HG03060 (cell line): ENCODE measurements at regions not wholly inside any gene's neighbourhood (a gene's known extent, or its start where the extent isn't known, plus 50 kb on each side); places are given as distances from the start of the nearest gene placed in this dataset.

Experiments used
- ATAC-seq: cut with Tn5 transposase; IDR thresholded peaks from one replicate; pipeline ENCODE4 v1.9.1; 2021; ENCODE audit warnings: low read depth, moderate number of reproducible peaks; ENCODE audit not compliant: unreplicated experiment

GRCh38 chrX:107502316-107502715 lies 52.9 kb downstream of the FRMPD3 start:
- ATAC-seq, result no peak

- ATAC-seq, result no peak
These were observed 54.6 kb downstream of the FRMPD3 start for GRCh38 chrX:107504006-107504405.

DNA sequence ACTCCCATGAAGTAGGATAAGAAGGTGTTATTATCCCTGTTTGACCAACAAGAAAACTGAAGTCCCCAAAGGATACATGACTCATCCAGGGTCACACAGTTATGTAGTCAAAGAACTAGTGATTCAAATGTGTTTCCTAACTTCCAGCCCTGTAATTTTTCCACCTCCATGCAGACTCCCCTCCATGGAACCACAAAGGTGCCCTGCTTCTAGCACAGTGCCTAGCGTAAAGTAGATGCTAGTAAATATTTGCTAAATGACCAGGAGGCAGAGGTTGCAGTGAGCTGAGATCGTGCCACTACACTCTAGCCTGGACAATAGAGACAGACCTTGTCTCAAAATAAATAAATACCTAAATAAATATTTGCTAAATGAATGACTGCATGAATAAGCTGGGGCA lies 55.8 kb downstream of the FRMPD3 start:
- no peak for ATAC-seq

DNA sequence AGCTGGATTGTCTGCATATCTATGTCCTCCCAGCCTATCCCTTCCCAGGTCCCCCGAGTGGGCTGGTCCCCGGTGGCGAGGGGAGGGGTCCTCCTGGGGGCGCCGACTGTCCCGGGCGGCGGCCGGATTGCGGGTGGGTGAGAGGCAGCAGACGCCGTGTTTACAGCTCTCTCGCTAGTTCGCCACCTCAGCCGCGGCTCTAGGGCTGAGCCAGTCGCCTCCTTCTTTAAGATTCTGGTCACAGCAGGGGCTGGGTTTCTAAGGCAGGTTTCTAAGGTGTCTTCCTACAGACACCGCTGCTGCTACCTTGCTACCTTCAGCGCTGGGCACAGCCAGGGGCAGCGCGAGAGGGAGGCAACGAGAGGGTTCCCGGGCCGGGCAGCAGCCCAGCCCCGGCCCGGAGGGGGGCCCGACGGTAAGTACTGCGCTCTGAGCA lies 57.2 kb downstream of the FRMPD3 start:
- no peak for ATAC-seq

GRCh38 chrX:107507093-107507743 lies 57.8 kb downstream of the FRMPD3 start:
- ATAC-seq, result no peak

GRCh38 chrX:107507744-107508117 lies 58.3 kb downstream of the FRMPD3 start:
- ATAC-seq, result no peak

DNA sequence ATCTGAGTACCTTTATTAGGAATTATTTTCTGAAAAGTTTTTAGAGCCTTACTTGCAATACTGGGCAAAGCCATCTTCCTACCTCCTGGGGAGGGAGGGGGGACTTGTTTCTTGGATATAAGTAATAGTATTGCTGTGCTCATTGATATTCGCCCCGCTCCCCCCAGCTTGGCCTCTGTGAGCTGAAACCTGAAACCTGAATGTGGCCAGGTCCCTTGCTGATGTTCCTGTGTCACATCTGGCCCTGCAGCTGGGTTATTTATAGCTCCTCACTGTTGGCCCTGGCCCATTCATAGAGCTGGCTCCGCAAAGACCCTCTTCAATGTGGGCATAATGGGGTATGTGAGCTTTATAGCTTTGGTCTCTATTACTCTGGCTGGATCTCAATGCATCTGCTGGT lies 59.5 kb downstream of the FRMPD3 start:
- ATAC-seq, result no peak

- no peak for ATAC-seq
These were observed 65.5 kb downstream of the FRMPD3 start for GRCh38 chrX:107514944-107515343.

DNA sequence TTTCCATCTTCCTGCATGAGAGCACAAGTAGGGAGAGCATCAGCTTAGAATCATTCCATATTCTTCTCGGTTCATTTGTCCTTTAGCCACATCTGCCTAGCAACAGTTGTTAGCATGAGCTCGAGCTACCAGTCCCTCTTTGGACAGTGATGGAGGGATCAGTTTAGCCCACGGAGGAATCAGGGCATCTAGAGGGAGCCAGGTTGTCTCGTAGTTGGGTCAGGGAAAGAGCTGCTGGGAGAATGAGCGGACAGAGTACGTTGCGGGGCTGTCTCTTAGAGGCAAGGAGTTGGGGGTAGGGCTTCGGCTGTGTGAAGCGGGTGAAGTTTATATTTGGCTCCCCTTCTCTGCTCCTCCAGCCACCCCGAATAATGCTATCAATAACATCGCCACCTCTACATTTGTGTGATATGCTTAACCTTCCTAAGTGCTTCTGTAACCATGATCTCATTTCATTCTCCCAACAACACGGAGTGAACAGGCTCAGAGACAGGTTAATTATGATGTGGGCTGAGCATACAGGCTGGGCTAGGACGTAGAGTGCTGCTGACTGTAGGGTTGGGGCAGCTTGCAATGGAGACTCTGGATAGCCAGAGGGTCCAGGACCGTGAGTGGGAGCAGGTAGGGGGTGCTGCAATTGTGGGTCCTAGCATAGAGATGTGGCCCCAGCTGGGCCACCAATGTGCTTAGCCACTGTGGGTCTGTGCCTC lies 72.6 kb downstream of the FRMPD3 start:
- no peak for ATAC-seq

DNA sequence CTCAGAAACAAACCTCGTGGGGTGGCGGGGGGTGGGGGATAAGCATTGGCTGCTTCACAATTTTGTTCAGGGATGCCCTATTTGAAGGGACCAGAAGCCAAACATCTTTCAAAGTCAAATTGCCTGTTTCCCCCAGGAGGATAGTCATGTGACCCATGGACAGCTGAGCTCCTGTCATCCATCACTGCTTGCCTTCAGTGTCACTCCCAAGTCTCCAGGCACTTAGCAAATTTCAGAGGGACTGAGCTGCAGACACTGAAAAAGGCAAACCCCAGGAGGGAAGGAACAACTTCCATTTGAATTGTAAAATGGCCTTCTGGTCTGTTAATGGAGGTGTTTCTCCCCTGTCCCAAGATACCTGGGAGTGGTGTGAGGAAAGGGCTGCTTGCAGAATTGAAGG lies 73.4 kb downstream of the FRMPD3 start:
- no peak for ATAC-seq

DNA sequence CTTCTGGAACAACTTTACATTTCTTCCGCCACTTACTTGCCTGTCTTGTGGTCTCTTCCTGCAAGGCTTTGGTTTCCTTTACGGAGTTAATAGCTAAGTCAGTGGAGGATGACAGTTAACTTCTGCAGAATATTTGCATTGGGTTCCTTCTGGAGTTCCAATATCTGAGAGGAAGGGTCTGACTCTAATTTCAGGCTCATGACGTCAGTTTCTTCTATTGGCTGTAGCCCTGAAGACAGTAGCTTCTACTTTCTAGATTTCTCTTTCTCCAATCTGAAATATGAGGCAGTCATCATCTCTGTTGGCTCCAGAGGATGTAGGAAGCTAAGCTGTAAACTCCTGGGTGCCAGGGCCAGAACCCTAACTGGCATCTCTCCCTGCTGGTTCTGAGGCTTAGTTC lies 76.7 kb downstream of the FRMPD3 start:
- ATAC-seq, result no peak

- ATAC-seq, result no peak
These were observed 80.7 kb downstream of the FRMPD3 start for GRCh38 chrX:107530141-107530540.

DNA sequence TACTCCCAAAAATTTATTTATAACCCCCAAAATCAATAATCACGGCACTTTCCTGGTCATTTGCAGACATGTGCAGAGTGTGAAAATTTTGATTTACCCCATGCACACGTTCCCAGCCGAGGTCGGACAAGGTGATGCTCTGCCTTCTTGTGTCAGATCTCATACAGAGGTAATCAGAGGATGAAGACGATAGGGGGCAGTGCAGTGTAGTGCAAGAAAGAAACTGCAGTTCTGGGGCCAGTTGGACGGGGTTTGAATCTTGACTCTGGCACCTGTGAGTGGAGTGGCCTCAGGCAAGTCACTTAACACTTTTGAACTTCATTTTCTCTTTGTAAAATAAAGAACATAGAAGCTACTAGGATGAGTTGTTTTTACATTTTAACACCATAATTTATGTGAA lies 88.4 kb downstream of the FRMPD3 start:
- ATAC-seq, result no peak

GRCh38 chrX:107541244-107541643 lies 87.1 kb upstream of the PRPS1 start:
- ATAC-seq, result no peak

DNA sequence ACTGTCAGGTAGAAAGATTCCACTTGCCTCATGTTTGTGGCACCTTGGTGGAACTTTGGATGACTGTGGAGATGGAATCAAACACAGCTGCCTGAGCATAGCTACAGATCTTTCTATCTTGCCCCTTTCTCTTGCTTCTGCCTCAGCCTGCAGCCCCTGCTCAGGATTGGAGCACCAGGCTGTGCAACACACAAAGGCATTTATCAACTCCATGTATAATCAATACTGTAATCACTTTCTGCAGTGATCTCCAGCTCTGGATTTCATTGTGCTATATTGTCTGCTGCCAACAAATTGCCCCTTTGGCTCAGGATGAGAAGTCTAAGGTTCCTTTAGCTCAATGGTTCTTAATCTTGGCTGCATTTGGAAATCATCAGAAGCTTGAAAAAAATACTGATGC lies 86.3 kb upstream of the PRPS1 start:
- no peak for ATAC-seq

DNA sequence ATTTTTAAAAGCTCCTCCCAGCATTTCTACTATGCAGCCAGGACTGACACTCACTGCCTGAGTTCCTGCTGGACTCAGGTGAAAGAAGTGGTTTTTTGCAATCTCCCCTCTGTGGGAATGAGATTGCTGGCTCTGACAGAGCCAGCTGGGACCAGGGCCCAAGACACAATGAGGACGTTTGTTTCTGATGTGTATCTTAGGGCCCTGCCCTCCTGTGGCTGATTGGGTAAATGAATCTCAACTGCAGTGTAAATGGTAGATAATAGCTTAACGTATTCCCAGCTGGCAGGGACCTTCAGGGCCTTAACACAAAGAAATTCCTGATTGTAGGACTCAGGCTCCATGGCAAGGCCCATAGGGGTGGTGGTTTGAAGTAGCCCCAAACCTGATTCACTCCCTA lies 85.8 kb upstream of the PRPS1 start:
- ATAC-seq, result no peak

GRCh38 chrX:107547621-107548020 lies 80.7 kb upstream of the PRPS1 start:
- ATAC-seq, result no peak

- ATAC-seq, result no peak
These were observed 79.5 kb upstream of the PRPS1 start for GRCh38 chrX:107548775-107549174.

- no peak for ATAC-seq
These were observed 78.8 kb upstream of the PRPS1 start for GRCh38 chrX:107549504-107549903.

GRCh38 chrX:107551546-107551945 lies 76.8 kb upstream of the PRPS1 start:
- no peak for ATAC-seq

DNA sequence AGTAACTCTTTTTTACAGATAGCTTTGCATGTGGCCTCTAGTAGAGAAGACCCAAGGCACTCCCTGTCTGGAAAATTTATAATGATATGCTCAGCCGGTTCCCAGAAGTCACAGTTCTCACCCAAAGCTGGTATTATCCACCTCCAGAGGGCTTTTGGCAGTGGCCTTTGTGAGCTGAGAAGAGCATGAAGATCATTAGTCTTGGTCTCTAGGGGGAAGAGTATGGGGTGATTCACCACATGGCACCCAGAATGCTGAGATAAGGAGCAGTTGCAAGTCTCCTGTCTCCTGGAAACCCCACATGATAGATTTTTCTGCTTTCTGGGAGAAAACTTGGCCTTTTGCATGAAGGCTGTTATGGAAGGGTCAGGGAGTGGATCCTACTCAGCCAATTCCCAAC lies 75.4 kb upstream of the PRPS1 start:
- ATAC-seq, result no peak

- ATAC-seq, result no peak
These were observed 71.3 kb upstream of the PRPS1 start for GRCh38 chrX:107556967-107557366.
